WERI-Rb-1 (cell line): ENCODE measurements at regions not wholly inside any gene's neighbourhood (a gene's known extent, or its start where the extent isn't known, plus 50 kb on each side); places are given as distances from the start of the nearest gene placed in this dataset.

ENCODE experiments used
- DNase-seq: peaks from one replicate; pipeline ENCODE4 v3.0.0-alpha.2; 2020
- H3K27ac ChIP-seq: fragments of 250-450 bp; sonication (Bioruptor Pico); 2 replicates; pipeline ENCODE4 v1.5.1; 2020; ENCODE audit warnings: mild to moderate bottlenecking, moderate library complexity
- H3K27me3 ChIP-seq: fragments of 250-450 bp; sonication (Bioruptor Pico); 2 replicates; pipeline ENCODE4 v1.5.1; 2021; ENCODE audit warnings: mild to moderate bottlenecking, low read depth, moderate library complexity; ENCODE audit not compliant: insufficient read depth, severe bottlenecking
- H3K36me3 ChIP-seq: fragments of 250-450 bp; sonication (Bioruptor Pico); 2 replicates; pipeline ENCODE4 v1.5.1; 2020; ENCODE audit warnings: mild to moderate bottlenecking, moderate library complexity
- H3K4me3 ChIP-seq: 2 replicates; pipeline ENCODE4 v1.5.1; 2011; ENCODE audit warnings: low read depth, mild to moderate bottlenecking, control low read depth, low read length
- H3K9me3 ChIP-seq: fragments of 250-450 bp; sonication (Bioruptor Pico); 2 replicates; pipeline ENCODE4 v1.5.1; 2021; ENCODE audit warnings: mild to moderate bottlenecking, moderate library complexity; ENCODE audit not compliant: severe bottlenecking
- TF ChIP-seq, protein P1 (sequence below): IDR thresholded peaks from 2 replicates; pipeline ENCODE4 v1.5.1; 2011; ENCODE audit warnings: low read depth, mild to moderate bottlenecking, control low read depth, inconsistent platforms, low read length

DNA sequence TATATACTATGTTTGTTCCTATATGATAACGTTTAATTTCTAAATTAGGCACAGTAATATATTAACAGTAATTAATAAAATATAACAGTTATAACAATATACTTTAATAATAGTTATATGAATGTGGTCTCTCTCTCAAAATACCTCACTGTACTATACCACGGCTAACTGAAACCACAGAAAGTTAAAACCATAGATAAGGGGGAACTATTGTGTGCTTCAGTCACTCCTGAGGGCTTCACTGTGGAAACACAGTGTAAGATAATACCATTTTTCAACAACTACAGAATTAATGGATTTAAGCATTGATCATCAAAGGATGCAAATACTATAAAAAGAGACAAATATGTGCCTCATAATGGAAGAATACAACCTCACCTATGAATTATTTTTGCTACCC lies 266.4 kb upstream of the RGS6 start:
- TF ChIP-seq, protein P1, sequence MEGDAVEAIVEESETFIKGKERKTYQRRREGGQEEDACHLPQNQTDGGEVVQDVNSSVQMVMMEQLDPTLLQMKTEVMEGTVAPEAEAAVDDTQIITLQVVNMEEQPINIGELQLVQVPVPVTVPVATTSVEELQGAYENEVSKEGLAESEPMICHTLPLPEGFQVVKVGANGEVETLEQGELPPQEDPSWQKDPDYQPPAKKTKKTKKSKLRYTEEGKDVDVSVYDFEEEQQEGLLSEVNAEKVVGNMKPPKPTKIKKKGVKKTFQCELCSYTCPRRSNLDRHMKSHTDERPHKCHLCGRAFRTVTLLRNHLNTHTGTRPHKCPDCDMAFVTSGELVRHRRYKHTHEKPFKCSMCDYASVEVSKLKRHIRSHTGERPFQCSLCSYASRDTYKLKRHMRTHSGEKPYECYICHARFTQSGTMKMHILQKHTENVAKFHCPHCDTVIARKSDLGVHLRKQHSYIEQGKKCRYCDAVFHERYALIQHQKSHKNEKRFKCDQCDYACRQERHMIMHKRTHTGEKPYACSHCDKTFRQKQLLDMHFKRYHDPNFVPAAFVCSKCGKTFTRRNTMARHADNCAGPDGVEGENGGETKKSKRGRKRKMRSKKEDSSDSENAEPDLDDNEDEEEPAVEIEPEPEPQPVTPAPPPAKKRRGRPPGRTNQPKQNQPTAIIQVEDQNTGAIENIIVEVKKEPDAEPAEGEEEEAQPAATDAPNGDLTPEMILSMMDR, result no peak
- H3K36me3 ChIP-seq, result no peaks in the 10 kb centered on the region; the same call in none of the 2 replicates
- no peaks in the 10 kb centered on the region for H3K27me3 ChIP-seq
- H3K27ac ChIP-seq, result no peak overlapping the region
- no peak overlapping the region for H3K4me3 ChIP-seq
- H3K9me3 ChIP-seq, result no peaks in the 10 kb centered on the region
- no peak for DNase-seq

GRCh38 chr14:71666571-71667145 lies 265.6 kb upstream of the RGS6 start:
- Histone ChIP-seq H3K27me3 (no peaks in the 10 kb centered on the region), H3K4me3 (no peak overlapping the region), H3K9me3 (no peaks in the 10 kb centered on the region), H3K36me3 (no peaks in the 10 kb centered on the region; the same call in 1 of the 2 replicates), H3K27ac (no peak overlapping the region)
- TF ChIP-seq, protein P1, result no peak
- no peak for DNase-seq

DNA sequence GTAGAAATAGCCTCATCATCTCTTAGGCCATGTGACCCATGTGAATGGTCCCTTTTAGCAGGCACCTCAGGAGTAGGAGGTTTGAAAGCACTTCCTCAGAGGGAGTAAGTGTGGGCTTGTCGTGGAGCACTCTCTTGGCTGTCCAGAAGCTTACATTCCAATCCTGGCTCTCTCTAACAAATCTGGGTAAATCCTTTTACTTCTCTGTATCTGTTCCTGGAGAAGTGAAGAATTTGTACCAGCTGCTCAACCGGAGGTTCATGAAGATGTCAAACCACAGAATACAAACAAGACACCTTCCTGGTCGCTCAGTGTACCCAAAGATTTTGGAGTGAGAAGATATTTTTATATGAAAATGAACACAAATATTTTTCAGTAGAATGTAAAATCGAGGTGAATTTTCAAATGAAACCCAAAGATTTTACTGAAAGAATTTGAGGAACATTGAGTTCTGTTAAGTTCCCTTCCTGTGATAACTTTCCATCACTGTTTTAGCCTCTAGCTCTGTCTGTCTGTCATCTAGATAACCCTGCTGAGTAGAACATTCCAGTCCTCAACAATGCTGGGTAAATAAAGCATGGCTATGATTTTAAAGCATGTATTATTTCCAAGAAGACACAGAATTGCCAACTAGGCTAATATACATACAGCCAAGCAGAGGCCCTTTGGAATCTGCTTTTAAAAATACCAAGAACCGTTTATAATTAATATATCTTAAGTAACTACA lies 263.9 kb upstream of the RGS6 start:
- DNase-seq, result no peak
- Histone ChIP-seq H3K9me3 (no peaks in the 10 kb centered on the region), H3K27ac (no peak overlapping the region), H3K36me3 (peaks cover 9% of the 10 kb centered on the region; the same call in 1 of the 2 replicates), H3K27me3 (no peaks in the 10 kb centered on the region), H3K4me3 (no peak overlapping the region)
- TF ChIP-seq, protein P1, result no peak

DNA sequence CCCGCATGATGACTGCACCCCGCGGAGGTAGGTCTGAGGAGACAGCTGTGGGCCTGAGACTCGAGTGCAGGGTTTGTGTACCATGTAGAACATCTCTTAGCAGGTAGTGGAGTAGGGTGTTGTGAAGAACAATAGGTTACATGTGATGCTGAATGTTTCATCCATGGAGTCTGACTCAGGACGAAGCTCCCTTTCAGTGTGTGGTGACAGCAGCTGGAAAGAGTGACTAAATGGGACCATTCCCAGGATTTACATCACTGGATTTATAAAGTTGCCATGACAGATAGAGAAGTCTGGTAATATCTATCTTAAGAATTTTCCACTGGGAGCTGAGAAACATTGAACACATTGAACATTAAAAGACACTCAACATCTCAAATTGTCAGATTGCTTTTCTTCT lies 259.6 kb upstream of the RGS6 start:
- no peak for DNase-seq
- Histone ChIP-seq H3K9me3 (peaks cover 2% of the 10 kb centered on the region), H3K4me3 (no peak overlapping the region), H3K27me3 (no peaks in the 10 kb centered on the region), H3K27ac (no peak overlapping the region), H3K36me3 (peaks cover 15% of the 10 kb centered on the region)
- TF ChIP-seq, protein P1, result no peak

GRCh38 chr14:71675126-71675899 lies 256.9 kb upstream of the RGS6 start:
- H3K4me3 ChIP-seq, result no peak overlapping the region
- peaks cover 15% of the 10 kb centered on the region for H3K36me3 ChIP-seq
- DNase-seq, result no peak
- TF ChIP-seq, protein P1, result no peak
- no peaks in the 10 kb centered on the region for H3K27me3 ChIP-seq
- H3K27ac ChIP-seq, result no peak overlapping the region
- H3K9me3 ChIP-seq, result peaks cover 4% of the 10 kb centered on the region
